H9 (cell line): ENCODE measurements at regions not wholly inside any gene's neighbourhood (a gene's known extent, or its start where the extent isn't known, plus 50 kb on each side); places are given as distances from the start of the nearest gene placed in this dataset.

Experiments
- DNase-seq: peaks from one replicate; pipeline ENCODE4 v3.0.0-alpha.2; 2017
- H2AFZ ChIP-seq: one replicate; pipeline ENCODE4 v1.6.1; 2013; ENCODE audit warnings: mild to moderate bottlenecking, low read length, control low read depth, moderate library complexity
- H2AK5ac ChIP-seq: 2 replicates; pipeline ENCODE4 v1.6.1; 2013; ENCODE audit warnings: low read length, control low read depth, mixed read lengths; ENCODE audit not compliant: insufficient read length
- H2BK120ac ChIP-seq: one replicate; pipeline ENCODE4 v1.6.1; 2013; ENCODE audit warnings: low read depth, mild to moderate bottlenecking, low read length, control low read depth, inconsistent platforms; ENCODE audit not compliant: poor library complexity, severe bottlenecking
- H2BK12ac ChIP-seq: 2 replicates; pipeline ENCODE4 v1.6.1; 2013; ENCODE audit warnings: low read length, control low read depth, mixed read lengths, low read depth; ENCODE audit not compliant: insufficient read length
- H2BK15ac ChIP-seq: 2 replicates; pipeline ENCODE4 v1.6.1; 2013; ENCODE audit warnings: low read depth, low read length, control low read depth
- H2BK20ac ChIP-seq: one replicate; pipeline ENCODE4 v1.6.1; 2013; ENCODE audit warnings: low read depth, mild to moderate bottlenecking, low read length, control low read depth, inconsistent platforms; ENCODE audit not compliant: poor library complexity, severe bottlenecking
- H2BK5ac ChIP-seq: 2 replicates; pipeline ENCODE4 v1.6.1; 2013; ENCODE audit warnings: low read length, control low read depth, mixed read lengths; ENCODE audit not compliant: insufficient read length
- H3K14ac ChIP-seq: 2 replicates; pipeline ENCODE4 v1.6.1; 2013; ENCODE audit warnings: low read length, control low read depth; ENCODE audit not compliant: insufficient read depth
- H3K18ac ChIP-seq: 2 replicates; pipeline ENCODE4 v1.6.1; 2013; ENCODE audit warnings: low read depth, mild to moderate bottlenecking, mixed read lengths, low read length, control low read depth; ENCODE audit not compliant: insufficient read length
- H3K23ac ChIP-seq: 2 replicates; pipeline ENCODE4 v1.6.1; 2013; ENCODE audit warnings: low read length, control low read depth, mixed read lengths, low read depth; ENCODE audit not compliant: insufficient read length
- H3K23me2 ChIP-seq: 2 replicates; pipeline ENCODE4 v1.6.1; 2013; ENCODE audit warnings: low read depth, mild to moderate bottlenecking, mixed read lengths, low read length, control low read depth; ENCODE audit not compliant: insufficient read length, poor library complexity, severe bottlenecking
- H3K27ac ChIP-seq: 2 replicates; pipeline ENCODE4 v1.5.1; 2013; ENCODE audit warnings: low read length, control low read depth, mixed read lengths, low read depth; ENCODE audit not compliant: insufficient read length
- H3K27me3 ChIP-seq: 2 replicates; pipeline ENCODE4 v1.6.1; 2013; ENCODE audit warnings: low read length, control low read depth, inconsistent platforms; ENCODE audit not compliant: insufficient read depth
- H3K4ac ChIP-seq: 2 replicates; pipeline ENCODE4 v1.6.1; 2013; ENCODE audit warnings: low read depth, mild to moderate bottlenecking, control low read depth, inconsistent platforms, low read length, moderate library complexity
- H3K4me1 ChIP-seq: 2 replicates; pipeline ENCODE4 v1.6.1; 2013; ENCODE audit warnings: low read length, control low read depth, inconsistent platforms; ENCODE audit not compliant: insufficient read depth
- H3K4me2 ChIP-seq: 2 replicates; pipeline ENCODE4 v1.6.1; 2013; ENCODE audit warnings: low read length, control low read depth, mixed read lengths; ENCODE audit not compliant: insufficient read length, insufficient read depth
- H3K56ac ChIP-seq: 2 replicates; pipeline ENCODE4 v1.6.1; 2013; ENCODE audit warnings: low read depth, mild to moderate bottlenecking, mixed read lengths, low read length, control low read depth; ENCODE audit not compliant: insufficient read length
- H3K79me1 ChIP-seq: 2 replicates; pipeline ENCODE4 v1.6.1; 2013; ENCODE audit warnings: low read depth, mild to moderate bottlenecking, moderate library complexity, low read length, control low read depth, inconsistent platforms; ENCODE audit not compliant: insufficient read depth, poor library complexity, severe bottlenecking
- H3K79me2 ChIP-seq: 2 replicates; pipeline ENCODE4 v1.6.1; 2013; ENCODE audit warnings: low read length, control low read depth, inconsistent platforms; ENCODE audit not compliant: insufficient read depth
- H3K9ac ChIP-seq: 2 replicates; pipeline ENCODE4 v1.6.1; 2013; ENCODE audit warnings: low read length, control low read depth, mixed read lengths; ENCODE audit not compliant: insufficient read length; ENCODE audit errors: extremely low read depth
- H3K9me3 ChIP-seq: one replicate; pipeline ENCODE4 v1.6.1; 2013; ENCODE audit warnings: low read depth, low read length, inconsistent platforms; ENCODE audit not compliant: control insufficient read depth
- H3T11ph ChIP-seq: one replicate; pipeline ENCODE4 v1.6.1; 2013; ENCODE audit warnings: mild to moderate bottlenecking, low read length, control low read depth, inconsistent platforms
- H4K20me1 ChIP-seq: one replicate; pipeline ENCODE4 v1.6.1; 2013; ENCODE audit not compliant: control insufficient read depth, insufficient read length, insufficient read depth
- H4K5ac ChIP-seq: 2 replicates; pipeline ENCODE4 v1.6.1; 2013; ENCODE audit warnings: low read depth, mild to moderate bottlenecking, mixed read lengths, low read length, control low read depth; ENCODE audit not compliant: insufficient read length
- H4K8ac ChIP-seq: replicated peaks from 2 replicates; pipeline ENCODE4 v1.6.1; 2013; ENCODE audit warnings: low read length, control low read depth, mixed read lengths, low read depth; ENCODE audit not compliant: insufficient read length
- H4K91ac ChIP-seq: 2 replicates; pipeline ENCODE4 v1.6.1; 2013; ENCODE audit warnings: low read depth, mild to moderate bottlenecking, moderate library complexity, mixed read lengths, low read length, control low read depth; ENCODE audit not compliant: insufficient read length
- H3K27ac Mint-ChIP-seq, 3 experiments: 2 replicates in 2 of 3; 3 replicates in 1 of 3; pipeline ENCODE4 v1.8.0; 2020 to 2021; ENCODE audit warnings: mixed read lengths in 3 of 3, mild to moderate bottlenecking in 1 of 3, moderate library complexity in 1 of 3
- H3K27me3 Mint-ChIP-seq: 2 replicates; pipeline ENCODE4 v1.8.0; 2021; ENCODE audit warnings: low read depth, mild to moderate bottlenecking, moderate library complexity, mixed read lengths
- H3K36me3 Mint-ChIP-seq, 3 experiments: 2 replicates in 2 of 3; 3 replicates in 1 of 3; pipeline ENCODE4 v1.8.0; 2020 to 2021; ENCODE audit warnings: low read depth in 3 of 3, mixed read lengths in 3 of 3; ENCODE audit not compliant: insufficient read depth in 1 of 3
- H3K4me1 Mint-ChIP-seq, 2 experiments: 2 replicates each; pipeline ENCODE4 v1.8.0; 2020; ENCODE audit warnings: mixed read lengths in 2 of 2
- H3K4me3 Mint-ChIP-seq, 2 experiments: 2 replicates in 1 of 2; 3 replicates in 1 of 2; pipeline ENCODE4 v1.8.0; 2020 to 2021; ENCODE audit warnings: mild to moderate bottlenecking in 2 of 2, mixed read lengths in 2 of 2, moderate library complexity in 1 of 2
- H3K9me3 Mint-ChIP-seq, 2 experiments: 2 replicates in 1 of 2; 3 replicates in 1 of 2; pipeline ENCODE4 v1.8.0; 2020; ENCODE audit warnings: mild to moderate bottlenecking in 2 of 2, mixed read lengths in 2 of 2, moderate library complexity in 1 of 2
- WGBS: extraction: QIAGEN DNeasy Blood & Tissue Kit; methylation state at CpG from one replicate; pipeline ENCODE4 v1.1.7; 2013; ENCODE audit warnings: missing lambda C conversion rate, low lambda C conversion rate, mixed read lengths; ENCODE audit not compliant: insufficient read length; ENCODE audit errors: extremely low coverage; 5-methylcytosine and 5-hydroxymethylcytosine counted together
- TF ChIP-seq, protein P1 (sequence below): fragments of 200-600 bp; sonication (generic); conservative IDR thresholded peaks from 3 replicates; pipeline ENCODE4 v1.8.0; 2021; ENCODE audit warnings: antibody characterized with exemption, mild to moderate bottlenecking

DNA sequence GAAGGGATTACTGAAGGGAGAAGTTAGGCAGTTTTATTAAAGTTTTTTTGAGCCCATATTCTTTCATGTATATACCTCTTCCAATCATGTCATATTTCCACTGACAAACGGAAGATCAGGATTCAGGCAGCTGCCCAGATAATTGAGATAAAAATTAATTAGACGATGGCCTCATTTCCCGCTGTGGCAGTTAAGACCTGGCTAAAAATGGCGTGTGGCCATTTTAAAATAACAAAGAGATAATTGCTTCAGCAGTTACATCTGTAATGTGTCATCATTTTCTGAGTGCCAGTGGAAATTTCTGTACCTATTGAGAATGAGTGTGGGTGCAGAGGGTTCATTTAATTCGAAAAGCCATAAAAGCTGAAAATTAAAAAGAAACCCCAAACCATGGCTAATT is 215.1 kb downstream of the STK31 start:
- Histone ChIP-seq H3K79me2 (no peaks in the 10 kb centered on the region), H3K4ac (no peak overlapping the region), H3K9ac (no peak overlapping the region), H2AK5ac (no peak overlapping the region), H3K27me3 (no peaks in the 10 kb centered on the region), H3K56ac (no peak overlapping the region), H4K8ac (no peak overlapping the region), H3K79me1 (no peaks in the 10 kb centered on the region), H2AFZ (no peak overlapping the region), H4K20me1 (no peaks in the 10 kb centered on the region), H3K4me2 (no peak overlapping the region), H3K18ac (no peak overlapping the region), H2BK20ac (no peak overlapping the region), H2BK5ac (no peak overlapping the region), H2BK15ac (no peak overlapping the region), H2BK120ac (no peak overlapping the region), H3K4me1 (no peaks in the 10 kb centered on the region; the same call in 1 of the 2 replicates), H3K9me3 (no peaks in the 10 kb centered on the region), H4K91ac (no peak overlapping the region), H3K23me2 (no peaks in the 10 kb centered on the region), H4K5ac (no peak overlapping the region), H3K23ac (no peak overlapping the region), H2BK12ac (no peak overlapping the region), H3K14ac (no peak overlapping the region), H3T11ph (no peak overlapping the region), H3K27ac (no peak overlapping the region)
- no peak for DNase-seq
- no CpG with 5 or more reads among the region's 5 CpGs for WGBS
- Mint-ChIP-seq H3K27me3 (peaks cover 1% of the 10 kb centered on the region; the same call in 1 of the 2 replicates), H3K9me3 (no peaks in the 10 kb centered on the region), H3K4me1 (peaks cover 7 to 10% of the 10 kb centered on the region in 2 experiments), H3K36me3 (no peaks in the 10 kb centered on the region), H3K4me3 (no peak overlapping the region), H3K27ac (no peak overlapping the region)
- TF ChIP-seq, protein P1, sequence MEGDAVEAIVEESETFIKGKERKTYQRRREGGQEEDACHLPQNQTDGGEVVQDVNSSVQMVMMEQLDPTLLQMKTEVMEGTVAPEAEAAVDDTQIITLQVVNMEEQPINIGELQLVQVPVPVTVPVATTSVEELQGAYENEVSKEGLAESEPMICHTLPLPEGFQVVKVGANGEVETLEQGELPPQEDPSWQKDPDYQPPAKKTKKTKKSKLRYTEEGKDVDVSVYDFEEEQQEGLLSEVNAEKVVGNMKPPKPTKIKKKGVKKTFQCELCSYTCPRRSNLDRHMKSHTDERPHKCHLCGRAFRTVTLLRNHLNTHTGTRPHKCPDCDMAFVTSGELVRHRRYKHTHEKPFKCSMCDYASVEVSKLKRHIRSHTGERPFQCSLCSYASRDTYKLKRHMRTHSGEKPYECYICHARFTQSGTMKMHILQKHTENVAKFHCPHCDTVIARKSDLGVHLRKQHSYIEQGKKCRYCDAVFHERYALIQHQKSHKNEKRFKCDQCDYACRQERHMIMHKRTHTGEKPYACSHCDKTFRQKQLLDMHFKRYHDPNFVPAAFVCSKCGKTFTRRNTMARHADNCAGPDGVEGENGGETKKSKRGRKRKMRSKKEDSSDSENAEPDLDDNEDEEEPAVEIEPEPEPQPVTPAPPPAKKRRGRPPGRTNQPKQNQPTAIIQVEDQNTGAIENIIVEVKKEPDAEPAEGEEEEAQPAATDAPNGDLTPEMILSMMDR, result no peak
